ENCODE measurements at regions not wholly inside any gene's neighbourhood (a gene's known extent, or its start where the extent isn't known, plus 50 kb on each side); places are given as distances from the start of the nearest gene placed in this dataset.
"Not testable (repeated sequence)": the region's sequence is repeated elsewhere in the genome, so short reads cannot be mapped to it uniquely, and the experiment has no call there.

GRCh38 chr1:200317236-200317635 is 92.6 kb downstream of the ZNF281 start:
- DNase-seq: no peak

- DNase-seq: no peak
Measured at GRCh38 chr1:200316148-200316803, 93.6 kb downstream of the ZNF281 start.

GRCh38 chr1:200314085-200314750 is 95.6 kb downstream of the ZNF281 start:
- DNase-seq: no peak

GRCh38 chr1:200311256-200311655 is 98.6 kb downstream of the ZNF281 start:
- DNase-seq: no peak

GRCh38 chr1:200310824-200311223 is 99.0 kb downstream of the ZNF281 start:
- DNase-seq: no peak

GRCh38 chr1:200307755-200308066 is 102.1 kb downstream of the ZNF281 start:
- no peak for DNase-seq

- DNase-seq: no peak
Measured at GRCh38 chr1:200306944-200307754, 102.7 kb downstream of the ZNF281 start.

- DNase-seq: no peak
Measured at GRCh38 chr1:200305806-200306205, 104.0 kb downstream of the ZNF281 start.

- DNase-seq: no peak
Measured at GRCh38 chr1:200304171-200304570, 105.7 kb downstream of the ZNF281 start.

- no peak for DNase-seq
Measured at GRCh38 chr1:200302921-200303290, 106.9 kb downstream of the ZNF281 start.

- DNase-seq: peak; percentile 54
Measured at GRCh38 chr1:200302192-200302920, 107.5 kb downstream of the ZNF281 start.

GRCh38 chr1:200301152-200301551 is 108.7 kb downstream of the ZNF281 start:
- no peak for DNase-seq

- no peak for DNase-seq
Measured at GRCh38 chr1:200299571-200299970, 110.3 kb downstream of the ZNF281 start.

- DNase-seq: no peak
Measured at GRCh38 chr1:200298242-200298641, 111.6 kb downstream of the ZNF281 start.

- DNase-seq: no peak
Measured at GRCh38 chr1:200296091-200296661, 113.7 kb downstream of the ZNF281 start.

GRCh38 chr1:200294241-200294640 is 115.6 kb downstream of the ZNF281 start:
- no peak for DNase-seq

- DNase-seq: no peak
Measured at GRCh38 chr1:200292699-200293098, 117.1 kb downstream of the ZNF281 start.

- no peak for DNase-seq
Measured at GRCh38 chr1:200291106-200291505, 118.7 kb downstream of the ZNF281 start.

- no peak for DNase-seq
Measured at GRCh38 chr1:200290010-200290685, 119.7 kb downstream of the ZNF281 start.

- DNase-seq: no peak
Measured at GRCh38 chr1:200288226-200288625, 121.6 kb downstream of the ZNF281 start.

GRCh38 chr1:200284236-200284635 is 125.6 kb downstream of the ZNF281 start:
- DNase-seq: not testable (repeated sequence)

GRCh38 chr1:200282497-200283122 is 127.2 kb downstream of the ZNF281 start:
- DNase-seq: no peak

Data from effector CD4-positive, alpha-beta T cell (primary cell).